GM18870 (cell line): ENCODE measurements at regions not wholly inside any gene's neighbourhood (a gene's known extent, or its start where the extent isn't known, plus 50 kb on each side); places are given as distances from the start of the nearest gene placed in this dataset.

Experiments used
- ATAC-seq: cut with Tn5 transposase; IDR thresholded peaks from one replicate; pipeline ENCODE4 v1.9.1; 2021; ENCODE audit warnings: moderate library complexity; ENCODE audit not compliant: unreplicated experiment

- no peak for ATAC-seq
Measured at GRCh38 chr3:43183456-43183855, 77.6 kb upstream of the POMGNT2 start.

GRCh38 chr3:43181202-43181821 lies 75.4 kb upstream of the POMGNT2 start:
- ATAC-seq = peak; percentile 69

GRCh38 chr3:43180694-43181093 lies 74.8 kb upstream of the POMGNT2 start:
- peak; percentile 22 for ATAC-seq

- ATAC-seq = no peak
Measured at GRCh38 chr3:43180027-43180426, 74.1 kb upstream of the POMGNT2 start.

GRCh38 chr3:43178891-43179366 lies 73.0 kb upstream of the POMGNT2 start:
- no peak for ATAC-seq

GRCh38 chr3:43177085-43177484 lies 71.2 kb upstream of the POMGNT2 start:
- no peak for ATAC-seq

- no peak for ATAC-seq
Measured at GRCh38 chr3:43176666-43177065, 70.8 kb upstream of the POMGNT2 start.

GRCh38 chr3:43175541-43175940 lies 69.7 kb upstream of the POMGNT2 start:
- ATAC-seq = no peak

GRCh38 chr3:43173949-43174348 lies 68.1 kb upstream of the POMGNT2 start:
- no peak for ATAC-seq

GRCh38 chr3:43171748-43172147 lies 65.9 kb upstream of the POMGNT2 start:
- ATAC-seq = no peak

GRCh38 chr3:43170553-43170952 lies 64.7 kb upstream of the POMGNT2 start:
- no peak for ATAC-seq

GRCh38 chr3:43169987-43170386 lies 64.1 kb upstream of the POMGNT2 start:
- no peak for ATAC-seq

- ATAC-seq = no peak
Measured at GRCh38 chr3:43166406-43166805, 60.5 kb upstream of the POMGNT2 start.

- ATAC-seq = no peak
Measured at GRCh38 chr3:43165786-43166185, 59.9 kb upstream of the POMGNT2 start.

GRCh38 chr3:43163895-43164493 lies 58.1 kb upstream of the POMGNT2 start:
- no peak for ATAC-seq

- no peak for ATAC-seq
Measured at GRCh38 chr3:43162230-43163084, 56.6 kb upstream of the POMGNT2 start.

- no peak for ATAC-seq
Measured at GRCh38 chr3:43161684-43162229, 55.9 kb upstream of the POMGNT2 start.

GRCh38 chr3:43160664-43161063 lies 54.8 kb upstream of the POMGNT2 start:
- no peak for ATAC-seq

GRCh38 chr3:43159876-43160255 lies 54.0 kb upstream of the POMGNT2 start:
- ATAC-seq = no peak

GRCh38 chr3:43159131-43159875 lies 53.4 kb upstream of the POMGNT2 start:
- no peak for ATAC-seq
